Activated CD4-positive, alpha-beta T cell treated with anti-CD3 and anti-CD28 coated beads, Interleukin-2, amount 50 U/mL, for 48 hours (primary cell): ENCODE measurements at regions not wholly inside any gene's neighbourhood (a gene's known extent, or its start where the extent isn't known, plus 50 kb on each side); places are given as distances from the start of the nearest gene placed in this dataset.

Source experiments
- DNase-seq, 2 experiments: peaks; one replicate each; pipeline ENCODE4 v3.0.0-alpha.2; 2020

- no peak for DNase-seq
These were observed 400.7 kb upstream of the TNP1 start for GRCh38 chr2:217260441-217261115.

GRCh38 chr2:217258170-217258569, 398.3 kb upstream of the TNP1 start:
- no peak for DNase-seq

GRCh38 chr2:217256251-217256650, 396.4 kb upstream of the TNP1 start:
- DNase-seq = no peak

GRCh38 chr2:217254111-217254510, 394.2 kb upstream of the TNP1 start:
- no peak for DNase-seq

GRCh38 chr2:217252181-217252580, 392.3 kb upstream of the TNP1 start:
- DNase-seq = no peak

- DNase-seq = no peak
These were observed 390.2 kb upstream of the TNP1 start for GRCh38 chr2:217250013-217250524.

- DNase-seq = no peak
These were observed 389.5 kb upstream of the TNP1 start for GRCh38 chr2:217249121-217250012.

GRCh38 chr2:217248312-217248935, 388.6 kb upstream of the TNP1 start:
- DNase-seq = no peak

- no peak for DNase-seq
These were observed 387.6 kb upstream of the TNP1 start for GRCh38 chr2:217247476-217247875.

GRCh38 chr2:217246108-217246507, 386.2 kb upstream of the TNP1 start:
- no peak for DNase-seq

- DNase-seq = no peak
These were observed 385.0 kb upstream of the TNP1 start for GRCh38 chr2:217244815-217245214.

GRCh38 chr2:217242947-217243346, 383.1 kb upstream of the TNP1 start:
- no peak for DNase-seq

- no peak for DNase-seq
These were observed 371.9 kb upstream of the TNP1 start for GRCh38 chr2:217231724-217232123.

GRCh38 chr2:217231212-217231611, 371.3 kb upstream of the TNP1 start:
- DNase-seq = no peak

- no peak for DNase-seq
These were observed 368.9 kb upstream of the TNP1 start for GRCh38 chr2:217228732-217229131.

GRCh38 chr2:217227794-217228193, 367.9 kb upstream of the TNP1 start:
- no peak for DNase-seq

- DNase-seq = no peak
These were observed 365.7 kb upstream of the TNP1 start for GRCh38 chr2:217225596-217225995.

GRCh38 chr2:217223222-217223930, 363.5 kb upstream of the TNP1 start:
- peak; percentile 43 to 57 for DNase-seq

GRCh38 chr2:217222309-217222910, 362.5 kb upstream of the TNP1 start:
- no peak for DNase-seq

- DNase-seq = no peak
These were observed 360.6 kb upstream of the TNP1 start for GRCh38 chr2:217220228-217221013.

- DNase-seq = no peak
These were observed 359.3 kb upstream of the TNP1 start for GRCh38 chr2:217219164-217219520.
